ENCODE measurements at regions not wholly inside any gene's neighbourhood (a gene's known extent, or its start where the extent isn't known, plus 50 kb on each side); places are given as distances from the start of the nearest gene placed in this dataset.
A peak's percentile ranks its signal among the peaks of the same experiment; 100 is the strongest.

- no peak overlapping the region for H3K4me3 ChIP-seq (ENCODE audit: low read length)
Measured at GRCh38 chrX:76893930-76894329, 466.4 kb downstream of the MAGEE1 start.

GRCh38 chrX:76915836-76916235, 488.3 kb downstream of the MAGEE1 start:
- Histone ChIP-seq H3K79me2 (ENCODE audit: low read length) (no peaks in the 10 kb centered on the region), H3K9ac (ENCODE audit: low read length) (no peak overlapping the region), H3K9me3 (ENCODE audit: insufficient read depth, low read length) (no peaks in the 10 kb centered on the region), H3K36me3 (replicated peaks; ENCODE audit: low read depth, low read length) (no peaks in the 10 kb centered on the region), H3K4me2 (ENCODE audit: low read length) (no peak overlapping the region), H2AFZ (ENCODE audit: low read depth, low read length) (no peak overlapping the region), H3K4me1 (ENCODE audit: low read length) (peaks cover 12% of the 10 kb centered on the region), H3K27ac (ENCODE audit: low read length) (no peak overlapping the region), H3K4me3 (ENCODE audit: low read length) (no peak overlapping the region), H4K20me1 (ENCODE audit: insufficient read depth, low read length) (no peaks in the 10 kb centered on the region), H3K27me3 (ENCODE audit: low read depth, low read length) (no peaks in the 10 kb centered on the region)
- TF ChIP-seq EZH2phosphoT487 (IDR thresholded peaks at IDR 0.05; ENCODE audit: low read depth) = no peak
- no peak for TF ChIP-seq CTCF (IDR thresholded peaks at IDR 0.05; ENCODE audit: low read depth, low read length)

More at GRCh38 chrX:76893930-76894329, 466.4 kb downstream of the MAGEE1 start:
- Histone ChIP-seq H3K9me3 (ENCODE audit: insufficient read depth, low read length) (no peaks in the 10 kb centered on the region), H3K27ac (ENCODE audit: low read length) (no peak overlapping the region), H2AFZ (ENCODE audit: low read depth, low read length) (no peak overlapping the region), H3K4me1 (ENCODE audit: low read length) (no peaks in the 10 kb centered on the region), H4K20me1 (ENCODE audit: insufficient read depth, low read length) (no peaks in the 10 kb centered on the region), H3K36me3 (replicated peaks; ENCODE audit: low read depth, low read length) (no peaks in the 10 kb centered on the region), H3K9ac (ENCODE audit: low read length) (no peak overlapping the region), H3K27me3 (ENCODE audit: low read depth, low read length) (no peaks in the 10 kb centered on the region), H3K79me2 (ENCODE audit: low read length) (no peaks in the 10 kb centered on the region), H3K4me2 (ENCODE audit: low read length) (no peak overlapping the region)
- TF ChIP-seq CTCF (IDR thresholded peaks at IDR 0.05; ENCODE audit: low read depth, low read length) (peak; percentile 38), EZH2phosphoT487 (IDR thresholded peaks at IDR 0.05; ENCODE audit: low read depth) (no peak)

DNA sequence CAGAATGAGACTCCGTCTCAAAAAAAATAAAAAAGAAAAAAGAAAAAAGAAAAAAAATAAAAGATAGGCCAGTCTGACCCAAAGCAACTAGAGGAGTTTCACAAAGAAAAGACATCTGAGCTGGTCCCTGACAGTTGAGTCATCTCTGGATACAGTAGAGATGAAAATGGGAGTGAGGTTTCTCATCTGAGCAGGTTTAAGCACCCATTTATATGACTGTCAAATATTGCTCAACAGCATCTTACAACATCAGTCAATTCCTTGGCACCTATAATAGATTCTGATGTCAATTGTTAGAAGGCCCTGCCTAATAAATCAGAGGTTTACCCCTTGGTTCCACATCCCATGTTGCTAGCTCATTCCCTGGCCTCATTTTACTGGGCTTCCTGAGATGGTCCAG, 490.5 kb downstream of the MAGEE1 start:
- Histone ChIP-seq H3K4me2 (ENCODE audit: low read length) (no peak overlapping the region), H2AFZ (ENCODE audit: low read depth, low read length) (no peak overlapping the region), H4K20me1 (ENCODE audit: insufficient read depth, low read length) (no peaks in the 10 kb centered on the region), H3K27ac (ENCODE audit: low read length) (no peak overlapping the region), H3K4me3 (ENCODE audit: low read length) (no peak overlapping the region), H3K79me2 (ENCODE audit: low read length) (no peaks in the 10 kb centered on the region), H3K27me3 (ENCODE audit: low read depth, low read length) (no peaks in the 10 kb centered on the region), H3K9me3 (ENCODE audit: insufficient read depth, low read length) (no peaks in the 10 kb centered on the region), H3K36me3 (replicated peaks; ENCODE audit: low read depth, low read length) (no peaks in the 10 kb centered on the region), H3K4me1 (ENCODE audit: low read length) (peaks cover 12% of the 10 kb centered on the region), H3K9ac (ENCODE audit: low read length) (no peak overlapping the region)
- TF ChIP-seq EZH2phosphoT487 (IDR thresholded peaks at IDR 0.05; ENCODE audit: low read depth) (no peak), CTCF (IDR thresholded peaks at IDR 0.05; ENCODE audit: low read depth, low read length) (no peak)

DNA sequence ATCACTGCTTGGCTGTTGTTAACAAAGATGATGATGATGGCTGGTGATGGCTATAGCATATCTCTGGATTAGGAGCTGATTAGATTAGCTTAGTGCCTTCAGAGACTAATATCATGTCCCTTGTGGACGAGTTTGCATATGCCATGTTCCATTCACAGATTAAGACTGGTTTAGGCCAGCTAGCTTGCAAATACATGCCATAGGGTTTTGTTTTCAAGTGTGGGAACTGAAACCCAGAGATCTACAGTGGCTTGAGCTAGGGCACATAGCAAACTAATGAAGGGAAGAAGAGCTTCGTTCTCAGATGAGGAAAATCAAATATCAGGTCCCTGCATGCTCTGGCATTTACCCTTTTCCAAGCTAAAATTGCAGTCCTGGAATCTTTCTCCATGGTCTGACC, 492.3 kb downstream of the MAGEE1 start:
- H3K9me3 ChIP-seq (ENCODE audit: insufficient read depth, low read length) = no peaks in the 10 kb centered on the region

More for the DNA sequence above, 492.3 kb downstream of the MAGEE1 start:
- no peak overlapping the region for H3K27ac ChIP-seq (ENCODE audit: low read length)
- no peaks in the 10 kb centered on the region for H3K79me2 ChIP-seq (ENCODE audit: low read length)
- no peak overlapping the region for H3K4me2 ChIP-seq (ENCODE audit: low read length)
- H4K20me1 ChIP-seq (ENCODE audit: insufficient read depth, low read length) = no peaks in the 10 kb centered on the region
- no peak overlapping the region for H3K4me3 ChIP-seq (ENCODE audit: low read length)
- no peak overlapping the region for H2AFZ ChIP-seq (ENCODE audit: low read depth, low read length)
- no peak overlapping the region for H3K9ac ChIP-seq (ENCODE audit: low read length)
- peaks cover 12% of the 10 kb centered on the region for H3K4me1 ChIP-seq (ENCODE audit: low read length)
- no peaks in the 10 kb centered on the region for H3K36me3 ChIP-seq (replicated peaks; ENCODE audit: low read depth, low read length)
- no peaks in the 10 kb centered on the region for H3K27me3 ChIP-seq (ENCODE audit: low read depth, low read length)
- no peak for TF ChIP-seq CTCF (IDR thresholded peaks at IDR 0.05; ENCODE audit: low read depth, low read length)
- TF ChIP-seq EZH2phosphoT487 (IDR thresholded peaks at IDR 0.05; ENCODE audit: low read depth) = no peak

Measured in OCI-LY3 (cell line).